GM18505 (cell line): ENCODE measurements at regions not wholly inside any gene's neighbourhood (a gene's known extent, or its start where the extent isn't known, plus 50 kb on each side); places are given as distances from the start of the nearest gene placed in this dataset.

Experiments
- ATAC-seq: cut with Tn5 transposase; IDR thresholded peaks from one replicate; pipeline ENCODE4 v1.9.1; 2021; ENCODE audit not compliant: unreplicated experiment
- POLR2A ChIP-seq: IDR thresholded peaks from 4 replicates; pipeline ENCODE4 v1.6.1; 2011; ENCODE audit warnings: borderline replicate concordance; ENCODE audit not compliant: insufficient read depth, insufficient read length; ENCODE audit errors: extremely low read depth

DNA sequence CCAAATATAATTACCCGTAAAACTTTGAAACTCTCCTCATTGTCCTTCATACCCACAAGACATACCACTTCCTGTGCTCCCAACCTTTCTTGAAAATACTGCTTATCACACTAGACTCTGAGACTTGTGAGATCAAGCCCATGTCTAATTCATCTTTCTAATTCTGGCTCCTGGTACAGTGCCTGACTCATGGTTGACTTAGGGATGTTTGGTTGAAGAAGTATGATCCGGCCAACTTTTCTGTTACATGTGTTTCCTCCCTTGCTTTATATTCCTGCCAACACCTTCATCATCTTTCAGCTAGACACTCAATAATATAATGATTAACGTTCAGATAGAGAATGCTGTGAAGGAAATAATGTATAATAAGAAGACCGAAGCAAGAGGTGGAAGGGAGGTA is 58.2 kb downstream of the MEX3B start:
- TF ChIP-seq POLR2A, result no peak
- no peak for ATAC-seq

DNA sequence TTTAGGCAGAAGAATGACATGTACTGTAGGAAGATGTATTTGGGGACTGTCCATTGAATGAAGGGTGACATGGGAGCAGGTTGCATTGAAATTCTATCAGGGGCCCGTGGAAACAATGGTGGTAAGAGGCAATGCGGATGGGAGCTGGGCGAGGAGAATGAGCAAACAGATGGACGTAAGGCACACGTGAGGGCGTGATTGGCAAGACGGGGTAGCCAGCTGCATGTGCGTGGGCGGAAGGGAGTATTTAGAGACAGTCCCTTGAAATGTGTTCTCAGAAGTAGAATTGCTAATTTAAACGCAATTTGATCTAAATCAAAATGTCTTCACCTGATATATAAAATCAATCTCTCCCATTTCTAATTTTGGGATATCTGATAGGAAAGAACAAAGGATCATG is 62.3 kb downstream of the MEX3B start:
- no peak for ATAC-seq
- TF ChIP-seq POLR2A, result no peak

DNA sequence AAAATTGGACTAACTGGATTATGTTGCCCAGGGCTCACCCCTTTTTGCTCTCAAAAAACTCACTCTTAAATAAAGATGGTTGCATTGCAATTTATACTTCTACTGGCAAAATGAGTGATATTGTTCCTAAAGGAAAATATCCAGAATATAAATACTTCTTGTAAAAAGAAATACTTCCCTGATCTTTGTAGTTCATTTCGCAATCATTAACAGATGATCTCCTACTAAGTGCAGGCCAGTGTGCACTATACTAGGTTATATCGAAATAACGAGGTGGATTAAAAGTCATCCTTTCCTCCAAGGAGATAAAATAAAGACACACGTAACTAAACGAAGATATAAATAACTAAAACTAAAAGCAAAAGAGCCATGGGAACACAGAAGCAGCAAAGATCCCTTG is 63.0 kb downstream of the MEX3B start:
- no peak for TF ChIP-seq POLR2A
- no peak for ATAC-seq

DNA sequence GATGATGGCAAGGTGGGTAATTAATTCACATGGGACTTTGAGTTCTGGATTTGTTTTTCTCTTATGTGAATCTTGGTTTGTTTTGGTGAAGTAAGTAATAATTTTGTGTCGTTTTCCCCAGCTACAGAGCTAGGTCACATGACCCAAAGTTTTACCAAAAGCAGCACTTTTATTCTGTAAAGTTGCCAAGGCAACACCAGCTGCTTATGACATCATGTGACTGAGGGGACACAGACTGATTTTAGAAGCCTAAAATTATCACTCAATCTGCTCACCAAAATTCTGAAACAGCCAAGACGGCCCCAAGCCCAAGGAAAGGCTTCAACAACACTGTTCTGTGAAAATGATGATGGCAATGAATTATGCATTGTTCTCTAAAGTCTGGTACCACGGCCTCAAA is 63.9 kb downstream of the MEX3B start:
- ATAC-seq, result no peak
- no peak for TF ChIP-seq POLR2A

DNA sequence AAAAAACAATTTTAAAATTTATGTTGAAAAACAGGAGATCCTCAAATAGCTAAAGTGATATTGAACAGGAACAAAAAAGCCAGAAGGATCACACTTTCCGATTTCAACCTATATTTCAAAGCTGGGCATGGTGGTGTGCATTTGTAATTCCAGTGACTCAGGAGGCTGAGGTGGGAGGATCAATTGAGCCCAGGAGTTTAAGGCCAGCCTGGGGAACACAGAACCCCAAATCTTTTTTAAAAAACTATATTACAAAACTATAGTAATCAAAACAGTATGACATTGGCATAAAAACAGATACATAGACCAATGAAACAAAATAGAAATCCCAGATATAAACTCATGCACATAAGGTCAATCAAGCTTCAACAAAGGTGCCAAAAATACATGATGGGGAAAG is 68.4 kb downstream of the MEX3B start:
- no peak for ATAC-seq
- no peak for TF ChIP-seq POLR2A

DNA sequence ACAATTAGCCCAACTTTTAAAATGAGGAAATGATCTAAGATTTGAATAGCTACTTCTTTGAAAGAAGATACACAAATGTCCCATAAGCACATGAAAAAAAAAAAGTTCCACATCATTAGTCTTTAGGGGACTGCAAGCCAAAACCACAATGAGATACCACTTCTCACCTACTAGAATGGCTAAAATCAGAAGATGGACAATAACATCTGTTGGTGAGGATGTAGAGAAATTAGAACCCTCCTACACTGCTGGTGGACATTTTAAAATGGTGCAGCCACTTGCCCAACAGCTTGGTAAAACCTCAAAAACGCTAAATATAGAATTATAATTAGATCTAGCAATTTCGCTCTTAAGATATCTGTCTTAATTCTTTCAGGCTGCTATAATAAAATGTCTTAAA is 77.1 kb downstream of the MEX3B start:
- TF ChIP-seq POLR2A, result no peak
- ATAC-seq, result no peak

DNA sequence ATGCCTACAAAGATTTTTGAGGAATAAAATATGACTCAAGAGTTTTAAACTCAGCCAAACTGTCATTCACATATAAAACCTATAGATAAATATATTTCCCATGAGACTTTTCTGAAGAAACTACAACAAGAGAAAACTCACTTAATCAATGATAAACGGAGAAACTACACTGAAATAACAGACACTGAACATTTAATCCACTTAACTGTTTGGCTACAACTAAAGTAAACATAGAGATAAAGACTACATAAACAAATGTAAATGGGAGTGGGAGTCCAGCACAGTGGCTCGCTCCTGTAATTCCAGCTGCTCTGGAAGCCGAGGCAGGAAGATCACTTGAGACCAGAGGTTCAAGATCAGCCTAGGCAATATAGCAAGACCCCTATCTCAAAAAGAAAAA is 79.2 kb downstream of the MEX3B start:
- no peak for TF ChIP-seq POLR2A
- no peak for ATAC-seq

DNA sequence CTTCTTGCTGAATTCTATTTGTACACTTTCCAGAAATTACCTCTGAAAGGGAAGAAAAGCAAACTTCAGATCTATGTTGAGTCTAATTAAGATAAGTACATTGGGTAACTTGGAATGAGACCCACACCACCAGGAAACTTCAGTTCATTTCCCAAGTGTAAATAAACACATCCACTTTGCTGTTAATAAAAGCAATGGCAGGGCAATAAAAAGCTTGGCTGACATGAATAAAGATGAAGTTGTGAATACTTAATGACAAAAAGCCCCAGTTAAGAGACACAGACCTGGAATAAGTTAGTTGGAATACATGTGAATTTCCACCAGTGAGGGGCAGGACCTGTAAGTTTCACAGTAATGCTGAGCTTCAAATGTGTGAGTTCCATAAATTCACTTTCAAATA is 83.3 kb downstream of the MEX3B start:
- no peak for TF ChIP-seq POLR2A
- no peak for ATAC-seq

DNA sequence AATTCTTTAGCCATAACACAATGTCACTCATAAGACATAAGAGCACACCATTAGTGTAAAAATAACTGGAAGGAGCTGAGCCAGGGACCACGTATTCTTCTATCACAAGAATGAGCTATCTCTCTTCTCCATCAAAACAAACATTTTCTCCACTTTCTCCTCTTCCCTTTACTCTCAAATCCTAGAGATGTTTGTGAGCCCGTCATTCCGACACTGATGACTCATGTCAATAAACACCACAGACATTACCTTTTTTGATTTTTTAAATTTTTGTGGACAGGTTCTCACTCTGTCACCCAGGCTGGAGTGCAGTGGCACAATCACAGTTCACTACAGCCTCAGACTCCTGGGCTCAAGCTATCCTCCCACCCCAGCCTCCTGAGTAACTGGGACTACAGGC is 86.6 kb downstream of the MEX3B start:
- ATAC-seq, result no peak
- no peak for TF ChIP-seq POLR2A

DNA sequence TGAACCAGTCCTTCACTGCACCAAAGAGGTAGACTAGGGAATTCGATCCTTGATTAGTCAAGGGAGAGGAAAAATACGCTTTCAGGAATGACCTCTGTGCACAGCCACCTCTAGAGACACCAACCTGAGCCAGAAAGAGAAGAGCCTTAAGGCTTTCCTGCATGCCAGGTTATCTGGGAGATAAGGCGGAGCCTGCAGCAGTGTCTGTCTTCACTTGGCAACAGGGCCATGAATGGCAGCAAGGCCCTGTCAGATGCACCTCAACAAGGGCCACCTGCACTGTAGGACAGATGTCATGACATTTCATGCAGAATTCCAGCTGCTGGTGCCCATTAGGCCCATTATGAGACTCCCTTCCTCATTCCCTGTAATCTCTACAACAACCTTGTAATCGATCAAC is 88.1 kb downstream of the MEX3B start:
- no peak for ATAC-seq
- no peak for TF ChIP-seq POLR2A

DNA sequence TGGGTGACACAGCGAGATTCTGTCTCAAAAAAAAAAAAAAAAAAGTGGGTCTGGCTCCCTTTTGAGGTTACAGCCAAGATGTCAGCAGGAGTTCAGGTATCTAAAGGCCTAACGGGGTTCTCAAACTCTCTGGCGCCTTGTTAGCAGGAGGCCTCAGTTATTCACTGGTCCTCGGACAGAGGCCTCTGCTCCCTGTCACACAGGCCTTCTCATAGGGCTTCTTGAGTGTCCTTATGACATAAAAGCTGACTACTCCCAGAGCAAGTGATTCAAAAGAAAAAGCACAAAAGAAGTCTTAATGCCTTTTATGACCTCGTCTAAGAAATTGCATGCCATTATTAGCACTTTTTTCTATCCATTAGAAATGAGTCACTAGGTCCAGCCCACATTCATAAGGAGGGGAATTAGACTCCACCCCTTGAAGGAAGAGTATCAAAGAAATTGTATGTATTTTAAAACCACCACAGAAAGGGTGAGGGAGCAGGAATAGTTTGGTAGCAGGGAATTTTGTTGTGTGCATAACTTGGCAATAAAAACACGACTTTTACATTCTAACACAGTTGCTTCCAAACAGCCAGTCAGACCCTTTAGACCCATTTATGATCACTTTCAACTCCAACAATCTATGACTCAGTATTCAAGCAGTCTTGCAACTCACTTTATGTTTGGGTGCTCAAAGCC is 90.3 kb downstream of the MEX3B start:
- no peak for TF ChIP-seq POLR2A
- no peak for ATAC-seq

DNA sequence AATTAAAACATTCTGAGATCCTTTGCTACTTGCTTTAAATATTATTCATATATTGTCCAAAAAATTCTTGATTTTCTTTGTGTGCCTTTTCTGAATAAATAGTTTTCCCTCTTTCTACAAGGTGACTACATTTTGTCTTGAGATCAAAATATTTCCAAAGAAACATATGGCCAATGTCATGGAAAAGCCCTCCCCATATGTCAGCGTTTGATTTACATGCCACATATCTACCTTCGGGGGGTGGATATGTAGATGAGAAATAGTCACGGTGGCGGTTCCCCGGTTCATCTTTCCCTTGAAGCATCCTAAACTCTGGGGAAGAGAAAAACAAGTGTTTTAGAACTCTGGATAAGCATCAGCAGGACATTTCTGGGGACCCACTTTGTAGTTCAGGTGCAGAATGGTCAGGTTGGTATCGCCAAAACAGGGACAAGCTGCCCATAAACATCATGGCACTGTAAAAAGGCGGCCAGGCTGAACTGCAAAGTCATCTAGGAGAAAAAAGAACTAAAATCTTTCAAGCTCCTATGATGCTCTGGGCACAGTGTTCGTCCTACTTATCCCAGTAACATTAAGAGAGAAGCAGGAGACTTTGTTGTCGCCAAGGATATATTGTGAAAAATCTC is 91.5 kb downstream of the MEX3B start:
- ATAC-seq, result no peak
- no peak for TF ChIP-seq POLR2A

DNA sequence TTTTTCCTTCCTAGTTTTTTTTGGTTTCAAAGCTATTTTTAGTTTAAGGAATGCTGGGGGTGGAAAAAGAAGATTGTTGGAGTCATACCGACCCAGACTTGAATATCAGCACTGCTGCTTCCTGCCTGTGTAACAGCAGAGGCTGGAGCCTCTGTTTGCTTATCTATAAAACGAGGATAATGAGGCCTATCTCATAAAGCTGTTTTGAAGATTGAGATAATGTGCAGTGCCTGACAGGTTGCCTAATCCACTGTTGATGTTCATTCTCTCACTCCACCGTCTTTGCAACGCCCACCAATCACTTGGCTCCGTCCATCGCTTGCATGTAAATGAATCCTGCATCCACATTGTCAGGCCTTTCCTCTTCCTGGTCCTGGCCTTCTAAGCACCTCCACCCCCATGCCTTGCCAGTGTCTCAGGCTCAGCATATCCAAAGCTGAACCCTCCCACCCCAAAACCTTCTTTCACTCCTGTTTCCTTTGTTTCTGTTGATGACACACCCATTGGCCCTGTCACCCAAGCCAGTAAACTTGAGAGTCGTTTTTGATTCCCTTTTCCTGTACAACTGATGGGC is 94.9 kb downstream of the MEX3B start:
- TF ChIP-seq POLR2A, result no peak
- ATAC-seq, result no peak

DNA sequence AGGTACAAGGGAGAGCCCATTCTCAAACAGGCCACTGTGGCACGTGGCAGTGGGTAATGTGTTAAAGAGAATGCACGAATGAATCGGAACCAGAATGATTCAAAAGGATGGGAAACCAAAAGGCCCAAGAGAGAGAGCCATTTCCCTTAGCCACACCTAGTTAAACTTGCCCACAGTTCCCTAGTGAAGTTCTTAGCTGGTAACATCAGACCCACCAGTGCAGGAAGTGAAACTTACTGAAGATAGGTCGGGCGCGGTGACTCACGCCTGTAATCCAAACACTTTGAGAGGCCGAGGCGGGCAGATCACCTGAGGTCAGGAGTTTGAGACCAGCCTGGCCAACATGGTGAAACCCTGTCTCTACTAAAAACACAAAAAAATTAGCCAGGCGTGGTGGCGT is 97.1 kb downstream of the MEX3B start:
- ATAC-seq, result no peak
- TF ChIP-seq POLR2A, result no peak
